ENCODE measurements at regions not wholly inside any gene's neighbourhood (a gene's known extent, or its start where the extent isn't known, plus 50 kb on each side); places are given as distances from the start of the nearest gene placed in this dataset.

GRCh38 chr4:151842430-151843079 is 81.7 kb upstream of the GATB start:
- TF ChIP-seq REST (IDR thresholded peaks at IDR 0.05; ENCODE audit: low read depth) (no peak), CEBPB (IDR thresholded peaks at IDR 0.05) (no peak), CREB1 (IDR thresholded peaks at IDR 0.05; ENCODE audit: low read depth) (no peak), RAD21 (IDR thresholded peaks at IDR 0.05; ENCODE audit: low read depth) (no peak), MAX (IDR thresholded peaks at IDR 0.05) (no peak), ZBTB7A (IDR thresholded peaks at IDR 0.05; ENCODE audit: low read depth) (no peak), TAF1 (IDR thresholded peaks at IDR 0.05; ENCODE audit: low read depth) (no peak), EGR1 (IDR thresholded peaks at IDR 0.05) (no peak)
